ENCODE measurements at regions not wholly inside any gene's neighbourhood (a gene's known extent, or its start where the extent isn't known, plus 50 kb on each side); places are given as distances from the start of the nearest gene placed in this dataset.
"Not testable (repeated sequence)": the region's sequence is repeated elsewhere in the genome, so short reads cannot be mapped to it uniquely, and the experiment has no call there.

DNA sequence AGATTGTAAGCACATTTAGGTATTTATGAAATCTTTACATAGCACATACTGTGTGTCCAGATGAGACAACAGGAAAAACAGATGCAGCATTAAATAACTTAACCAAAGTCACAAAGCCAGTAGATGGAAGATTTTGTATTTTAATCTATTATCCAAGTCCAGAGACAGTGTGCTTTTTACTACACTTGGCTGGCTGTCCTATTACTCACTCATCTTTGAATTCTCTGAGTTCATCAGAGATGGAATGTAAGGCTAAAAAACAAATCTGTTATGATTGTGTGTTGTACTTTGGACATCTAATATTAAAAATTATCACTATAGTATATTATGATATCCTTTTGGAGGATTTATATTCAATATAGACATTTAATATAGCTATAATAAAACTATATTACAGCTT is 1189.4 kb downstream of the DSC3 start:
- no peaks in the 10 kb centered on the region for H3K79me2 ChIP-seq (ENCODE audit: insufficient read depth, low read length)
- no peak overlapping the region for H3K9ac ChIP-seq (ENCODE audit: low read depth, low read length)
- H3K27ac ChIP-seq (ENCODE audit: low read length), result no peak overlapping the region
- no peaks in the 10 kb centered on the region for H4K20me1 ChIP-seq (ENCODE audit: insufficient read depth, low read length)
- no peak overlapping the region for H3K4me2 ChIP-seq (ENCODE audit: insufficient read depth, low read length)
- TF ChIP-seq, protein P1, sequence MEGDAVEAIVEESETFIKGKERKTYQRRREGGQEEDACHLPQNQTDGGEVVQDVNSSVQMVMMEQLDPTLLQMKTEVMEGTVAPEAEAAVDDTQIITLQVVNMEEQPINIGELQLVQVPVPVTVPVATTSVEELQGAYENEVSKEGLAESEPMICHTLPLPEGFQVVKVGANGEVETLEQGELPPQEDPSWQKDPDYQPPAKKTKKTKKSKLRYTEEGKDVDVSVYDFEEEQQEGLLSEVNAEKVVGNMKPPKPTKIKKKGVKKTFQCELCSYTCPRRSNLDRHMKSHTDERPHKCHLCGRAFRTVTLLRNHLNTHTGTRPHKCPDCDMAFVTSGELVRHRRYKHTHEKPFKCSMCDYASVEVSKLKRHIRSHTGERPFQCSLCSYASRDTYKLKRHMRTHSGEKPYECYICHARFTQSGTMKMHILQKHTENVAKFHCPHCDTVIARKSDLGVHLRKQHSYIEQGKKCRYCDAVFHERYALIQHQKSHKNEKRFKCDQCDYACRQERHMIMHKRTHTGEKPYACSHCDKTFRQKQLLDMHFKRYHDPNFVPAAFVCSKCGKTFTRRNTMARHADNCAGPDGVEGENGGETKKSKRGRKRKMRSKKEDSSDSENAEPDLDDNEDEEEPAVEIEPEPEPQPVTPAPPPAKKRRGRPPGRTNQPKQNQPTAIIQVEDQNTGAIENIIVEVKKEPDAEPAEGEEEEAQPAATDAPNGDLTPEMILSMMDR (IDR thresholded peaks at IDR 0.05; ENCODE audit: borderline replicate concordance, extremely low read depth, low read length, poor library complexity, severe bottlenecking), result no peak
- TF ChIP-seq EZH2 (IDR thresholded peaks at IDR 0.05; ENCODE audit: borderline replicate concordance, low read depth, low read length, severe bottlenecking), result no peak
- DNase-seq (no peak), ATAC-seq (ENCODE audit: insufficient read depth, low read depth) (no peak)
- no peak overlapping the region for H2AFZ ChIP-seq (ENCODE audit: low read depth, low read length)
- peaks cover 6% of the 10 kb centered on the region for H3K9me3 ChIP-seq (ENCODE audit: insufficient read depth, low read length, severe bottlenecking)
- no peaks in the 10 kb centered on the region for H3K36me3 ChIP-seq (ENCODE audit: insufficient read depth, low read length)
- H3K27me3 ChIP-seq (ENCODE audit: insufficient read depth, low read length, poor library complexity), result no peaks in the 10 kb centered on the region
- no peaks in the 10 kb centered on the region for H3K4me1 ChIP-seq (ENCODE audit: insufficient read depth, low read length)
- H3K4me3 ChIP-seq (ENCODE audit: low read depth in 1 of 2, low read length in 2 of 2), result no peak overlapping the region

DNA sequence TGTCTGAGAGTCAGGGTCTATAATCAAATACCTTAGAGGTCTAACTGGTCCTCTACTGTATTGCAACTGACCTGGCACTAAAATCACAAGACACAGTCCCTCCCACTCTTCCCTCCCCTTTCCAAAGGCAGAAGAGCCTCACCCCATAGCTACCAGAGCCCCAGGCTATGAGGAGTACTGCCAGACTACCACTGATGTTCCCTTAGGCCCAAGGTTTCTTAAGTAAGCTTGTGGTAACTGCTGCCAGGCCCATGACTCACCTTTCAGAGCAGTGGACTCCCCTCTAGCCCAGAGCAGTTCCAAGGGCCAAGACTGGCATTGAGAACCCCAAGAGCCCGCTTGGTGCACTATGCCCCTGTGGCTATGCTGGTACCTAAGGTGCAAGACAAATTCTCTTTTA is 1193.4 kb downstream of the DSC3 start:
- H3K27me3 ChIP-seq (ENCODE audit: insufficient read depth, low read length, poor library complexity), result no peaks in the 10 kb centered on the region
- no peaks in the 10 kb centered on the region for H3K36me3 ChIP-seq (ENCODE audit: insufficient read depth, low read length)
- no peaks in the 10 kb centered on the region for H3K4me1 ChIP-seq (ENCODE audit: insufficient read depth, low read length)
- no peak overlapping the region for H3K4me2 ChIP-seq (ENCODE audit: insufficient read depth, low read length)
- H4K20me1 ChIP-seq (ENCODE audit: insufficient read depth, low read length), result no peaks in the 10 kb centered on the region
- no peak overlapping the region for H3K4me3 ChIP-seq (ENCODE audit: low read depth in 1 of 2, low read length in 2 of 2)
- no peak overlapping the region for H3K9ac ChIP-seq (ENCODE audit: low read depth, low read length)
- no peak for ATAC-seq (ENCODE audit: insufficient read depth, low read depth)
- TF ChIP-seq, protein P1 (IDR thresholded peaks at IDR 0.05; ENCODE audit: borderline replicate concordance, extremely low read depth, low read length, poor library complexity, severe bottlenecking), result no peak
- no peak for DNase-seq
- no peak overlapping the region for H2AFZ ChIP-seq (ENCODE audit: low read depth, low read length)
- no peaks in the 10 kb centered on the region for H3K79me2 ChIP-seq (ENCODE audit: insufficient read depth, low read length)
- H3K9me3 ChIP-seq (ENCODE audit: insufficient read depth, low read length, severe bottlenecking), result peaks cover 6% of the 10 kb centered on the region
- H3K27ac ChIP-seq (ENCODE audit: low read length), result no peak overlapping the region

DNA sequence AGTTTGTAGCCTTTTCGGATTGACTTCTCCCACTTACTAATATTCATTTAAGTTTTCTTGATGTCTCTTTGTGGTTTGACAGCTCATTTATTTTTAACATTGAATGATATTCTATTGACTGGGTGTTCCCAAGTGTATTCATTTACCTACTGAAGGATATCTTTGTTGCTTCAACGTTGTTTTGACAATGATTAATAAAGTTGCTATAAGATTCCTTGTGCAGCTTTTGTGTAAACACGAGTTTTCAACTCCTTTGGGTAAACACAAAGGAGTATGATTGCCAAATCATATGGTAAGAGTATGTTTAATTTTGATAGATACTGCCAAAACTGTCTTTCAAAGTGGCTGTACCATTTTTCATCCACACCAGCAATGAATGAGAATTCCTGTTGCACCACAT is 1200.9 kb downstream of the DSC3 start:
- H3K4me3 ChIP-seq (ENCODE audit: low read depth in 1 of 2, low read length in 2 of 2), result no peak overlapping the region
- ATAC-seq (ENCODE audit: insufficient read depth, low read depth) (no peak), DNase-seq (no peak)
- H3K79me2 ChIP-seq (ENCODE audit: insufficient read depth, low read length), result no peaks in the 10 kb centered on the region
- no peak overlapping the region for H2AFZ ChIP-seq (ENCODE audit: low read depth, low read length)
- H3K9me3 ChIP-seq (ENCODE audit: insufficient read depth, low read length, severe bottlenecking), result no peaks in the 10 kb centered on the region
- no peaks in the 10 kb centered on the region for H3K4me1 ChIP-seq (ENCODE audit: insufficient read depth, low read length)
- no peak overlapping the region for H3K27ac ChIP-seq (ENCODE audit: low read length)
- no peaks in the 10 kb centered on the region for H3K36me3 ChIP-seq (ENCODE audit: insufficient read depth, low read length)
- no peak overlapping the region for H3K4me2 ChIP-seq (ENCODE audit: insufficient read depth, low read length)
- no peaks in the 10 kb centered on the region for H4K20me1 ChIP-seq (ENCODE audit: insufficient read depth, low read length)
- no peaks in the 10 kb centered on the region for H3K27me3 ChIP-seq (ENCODE audit: insufficient read depth, low read length, poor library complexity)
- no peak for TF ChIP-seq EZH2 (IDR thresholded peaks at IDR 0.05; ENCODE audit: borderline replicate concordance, low read depth, low read length, severe bottlenecking)
- TF ChIP-seq, protein P1 (IDR thresholded peaks at IDR 0.05; ENCODE audit: borderline replicate concordance, extremely low read depth, low read length, poor library complexity, severe bottlenecking), result no peak
- no peak overlapping the region for H3K9ac ChIP-seq (ENCODE audit: low read depth, low read length)

DNA sequence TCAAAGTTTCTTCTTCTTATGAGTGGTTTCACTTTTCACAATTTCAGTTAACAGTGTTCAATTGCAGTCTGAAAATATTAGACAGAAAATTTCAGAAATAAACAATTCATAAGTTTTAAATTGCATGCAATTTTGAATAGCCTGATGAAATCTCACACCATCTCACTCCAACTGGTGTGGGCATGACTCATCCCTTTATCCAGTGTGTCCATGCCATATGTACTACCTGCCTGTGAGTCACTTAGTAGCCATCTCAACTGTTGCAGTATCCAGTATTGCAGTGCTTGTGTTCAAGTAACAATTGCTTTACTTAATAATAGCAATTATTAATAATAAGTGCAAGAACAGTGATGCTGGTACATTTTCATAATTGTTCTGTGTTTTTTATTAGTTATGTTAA is 1202.5 kb downstream of the DSC3 start:
- ATAC-seq (ENCODE audit: insufficient read depth, low read depth), result no peak

DNA sequence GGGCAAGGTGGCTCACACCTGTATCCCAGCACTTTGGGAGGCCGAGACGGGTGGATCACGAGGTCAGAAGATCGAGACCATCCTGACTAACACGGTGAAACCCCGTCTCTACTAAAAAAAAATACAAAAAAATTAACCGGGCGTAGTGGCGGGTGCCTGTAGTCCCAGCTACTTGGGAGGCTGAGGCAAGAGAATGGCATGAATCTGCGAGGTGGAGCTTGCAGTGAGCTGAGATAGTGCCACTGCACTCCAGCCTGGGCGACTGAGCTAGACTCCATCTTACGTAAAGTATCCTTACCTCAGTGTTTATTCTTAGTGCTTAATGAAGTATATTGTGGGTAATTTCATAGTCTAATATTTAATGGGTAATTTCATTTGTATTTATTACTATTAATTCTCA is 1203.6 kb downstream of the DSC3 start:
- H3K27me3 ChIP-seq (ENCODE audit: insufficient read depth, low read length, poor library complexity); H3K9ac ChIP-seq (ENCODE audit: low read depth, low read length); ATAC-seq (ENCODE audit: insufficient read depth, low read depth); H3K79me2 ChIP-seq (ENCODE audit: insufficient read depth, low read length); DNase-seq; H3K4me1 ChIP-seq (ENCODE audit: insufficient read depth, low read length); H3K36me3 ChIP-seq (ENCODE audit: insufficient read depth, low read length); H3K4me2 ChIP-seq (ENCODE audit: insufficient read depth, low read length); H3K27ac ChIP-seq (ENCODE audit: low read length); H3K4me3 ChIP-seq (ENCODE audit: low read depth in 1 of 2, low read length in 2 of 2); H3K9me3 ChIP-seq (ENCODE audit: insufficient read depth, low read length, severe bottlenecking); H2AFZ ChIP-seq (ENCODE audit: low read depth, low read length); H4K20me1 ChIP-seq (ENCODE audit: insufficient read depth, low read length): not testable (repeated sequence)

More for the DNA sequence above, 1202.5 kb downstream of the DSC3 start:
- TF ChIP-seq, protein P1 (IDR thresholded peaks at IDR 0.05; ENCODE audit: borderline replicate concordance, extremely low read depth, low read length, poor library complexity, severe bottlenecking), result no peak
- no peak for TF ChIP-seq EZH2 (IDR thresholded peaks at IDR 0.05; ENCODE audit: borderline replicate concordance, low read depth, low read length, severe bottlenecking)
- H3K27ac ChIP-seq (ENCODE audit: low read length), result no peak overlapping the region
- H2AFZ ChIP-seq (ENCODE audit: low read depth, low read length), result no peak overlapping the region
- H3K36me3 ChIP-seq (ENCODE audit: insufficient read depth, low read length), result no peaks in the 10 kb centered on the region
- H3K79me2 ChIP-seq (ENCODE audit: insufficient read depth, low read length), result no peaks in the 10 kb centered on the region
- no peaks in the 10 kb centered on the region for H3K27me3 ChIP-seq (ENCODE audit: insufficient read depth, low read length, poor library complexity)
- no peaks in the 10 kb centered on the region for H3K9me3 ChIP-seq (ENCODE audit: insufficient read depth, low read length, severe bottlenecking)
- H3K9ac ChIP-seq (ENCODE audit: low read depth, low read length), result no peak overlapping the region
- H3K4me3 ChIP-seq (ENCODE audit: low read depth in 1 of 2, low read length in 2 of 2), result no peak overlapping the region
- H4K20me1 ChIP-seq (ENCODE audit: insufficient read depth, low read length), result no peaks in the 10 kb centered on the region
- no peaks in the 10 kb centered on the region for H3K4me1 ChIP-seq (ENCODE audit: insufficient read depth, low read length)
- DNase-seq, result no peak
- no peak overlapping the region for H3K4me2 ChIP-seq (ENCODE audit: insufficient read depth, low read length)
